Neural progenitor cell (in vitro differentiated cells): ENCODE measurements at regions not wholly inside any gene's neighbourhood (a gene's known extent, or its start where the extent isn't known, plus 50 kb on each side); places are given as distances from the start of the nearest gene placed in this dataset.

Experiments
- CTCF ChIP-seq: fragments of 200-600 bp; sonication (generic); IDR thresholded peaks from 2 replicates; pipeline ENCODE4 v1.5.1; 2017; ENCODE audit warnings: antibody characterized with exemption, mild to moderate bottlenecking
- EZH2 ChIP-seq: fragments of 200-600 bp; sonication (generic); IDR thresholded peaks from 2 replicates; pipeline ENCODE4 v1.6.1; 2017; ENCODE audit warnings: antibody characterized with exemption, mild to moderate bottlenecking, moderate library complexity
- EZH2phosphoT487 ChIP-seq: fragments of 200-600 bp; sonication (generic); IDR thresholded peaks from 2 replicates; pipeline ENCODE4 v1.6.1; 2017; ENCODE audit warnings: antibody characterized with exemption

- TF ChIP-seq CTCF (no peak), EZH2phosphoT487 (no peak), EZH2 (no peak)
These were observed 232.5 kb upstream of the INTU start for GRCh38 chr4:127400276-127400675.
